Lung (tissue), 11 donors: ENCODE measurements at regions not wholly inside any gene's neighbourhood (a gene's known extent, or its start where the extent isn't known, plus 50 kb on each side); places are given as distances from the start of the nearest gene placed in this dataset.

Experiments used
- ATAC-seq: fragments of 200-7000 bp; cut with Tn5 transposase; one replicate; pipeline ENCODE4 v1.9.1; 2020; ENCODE audit warnings: moderate number of reproducible peaks; ENCODE audit not compliant: insufficient read depth, low FRiP score
- DNase-seq, 3 donors: peaks; one replicate each; pipeline ENCODE4 v3.0.0-alpha.2; 2013 to 2017
- H3K27ac ChIP-seq, 2 donors: one replicate each; pipeline ENCODE4 v1.5.1; 2013; ENCODE audit warnings: mild to moderate bottlenecking in 2 of 2, moderate library complexity in 2 of 2, control low read depth in 1 of 2, inconsistent platforms in 1 of 2, low read depth in 1 of 2, low read length in 1 of 2
- H3K27me3 ChIP-seq, 3 donors: one replicate each; pipeline ENCODE4 v1.5.1; 2013; ENCODE audit warnings: low read length in 2 of 3; ENCODE audit not compliant: control insufficient read depth in 3 of 3, insufficient read depth in 3 of 3
- H3K36me3 ChIP-seq, 4 donors: one replicate each; pipeline ENCODE4 v1.5.1; 2013; ENCODE audit warnings: low read length in 4 of 4, mild to moderate bottlenecking in 1 of 4, moderate library complexity in 1 of 4; ENCODE audit not compliant: control insufficient read depth in 4 of 4, insufficient read depth in 4 of 4
- H3K4me1 ChIP-seq, 5 donors: one replicate each; pipeline ENCODE4 v1.5.1; 2013; ENCODE audit warnings: low read length in 5 of 5, mild to moderate bottlenecking in 2 of 5, moderate library complexity in 1 of 5; ENCODE audit not compliant: control insufficient read depth in 5 of 5, insufficient read depth in 5 of 5
- H3K4me3 ChIP-seq: one replicate; pipeline ENCODE4 v1.5.1; 2013; ENCODE audit warnings: mild to moderate bottlenecking, control low read depth, moderate library complexity
- H3K9ac ChIP-seq, 2 donors: one replicate each; pipeline ENCODE4 v1.5.1; 2013; ENCODE audit warnings: low read length in 2 of 2, control low read depth in 1 of 2; ENCODE audit not compliant: insufficient read depth in 1 of 2
- H3K9me3 ChIP-seq, 4 donors: one replicate each; pipeline ENCODE4 v1.5.1; 2013; ENCODE audit warnings: low read length in 3 of 4, mild to moderate bottlenecking in 1 of 4, moderate library complexity in 1 of 4; ENCODE audit not compliant: control insufficient read depth in 4 of 4, insufficient read depth in 3 of 4
- CTCF ChIP-seq: IDR thresholded peaks from 2 replicates; pipeline ENCODE4 v1.5.1; 2012; ENCODE audit warnings: mild to moderate bottlenecking; ENCODE audit errors: control extremely low read depth, extremely low read depth
- WGBS, 2 donors: extraction: QIAGEN DNeasy Blood & Tissue Kit; methylation state at CpG; one replicate each; pipeline ENCODE4 v1.1.7; 2013; 5-methylcytosine and 5-hydroxymethylcytosine counted together
- donor health status: control.
- donor health status: control.
- donor health status: Bipolar disorder and iron deficiency.
- donor health status: healthy.
- donor health status: DM: yes; HTN: yes; CAD: no.

- DNase-seq, result peak in 2 of 3 donors; percentile 70 to 73
- peaks cover 0 to 2% (median 0%) of the 10 kb centered on the region in 4 donors for H3K9me3 ChIP-seq
- H3K27ac ChIP-seq, result no peak overlapping the region
- peak; percentile 68 for ATAC-seq
- H3K4me1 ChIP-seq, result peaks cover 0 to 11% (median 2%) of the 10 kb centered on the region in 5 donors
- H3K36me3 ChIP-seq, result no peaks in the 10 kb centered on the region
- no peak for TF ChIP-seq CTCF
- 65 to 80% methylated on average over 5 of the region's 5 CpGs for WGBS, 2 donors
- H3K27me3 ChIP-seq, result peaks cover 0 to 2% (median 0%) of the 10 kb centered on the region in 3 donors
- H3K9ac ChIP-seq, result no peak overlapping the region
- H3K4me3 ChIP-seq, result no peak overlapping the region
These were observed 113.1 kb upstream of the IGFBP3 start for GRCh38 chr7:46034056-46034768.

GRCh38 chr7:46033592-46033991 lies 112.5 kb upstream of the IGFBP3 start:
- no peak for TF ChIP-seq CTCF
- WGBS, 2 donors, result 95 to 99% methylated on average over 6 of the region's 6 CpGs
- H3K4me1 ChIP-seq, result peaks cover 0 to 11% (median 2%) of the 10 kb centered on the region in 5 donors

GRCh38 chr7:46032942-46033341 lies 111.9 kb upstream of the IGFBP3 start:
- TF ChIP-seq CTCF, result no peak
- WGBS, 2 donors, result 92% methylated on average over 2 of the region's 2 CpGs
- peaks cover 0 to 11% (median 2%) of the 10 kb centered on the region in 5 donors for H3K4me1 ChIP-seq
- H3K27me3 ChIP-seq, result peaks cover 0 to 2% (median 0%) of the 10 kb centered on the region in 3 donors
- no peak overlapping the region for H3K4me3 ChIP-seq
- peaks cover 0 to 3% (median under 1%) of the 10 kb centered on the region in 4 donors for H3K9me3 ChIP-seq
- no peak overlapping the region for H3K9ac ChIP-seq
- no peak overlapping the region for H3K27ac ChIP-seq
- ATAC-seq (no peak), DNase-seq (no peak)
- no peaks in the 10 kb centered on the region for H3K36me3 ChIP-seq

More at GRCh38 chr7:46033592-46033991, 112.5 kb upstream of the IGFBP3 start:
- Histone ChIP-seq H3K9me3 (peaks cover 0 to 3% (median under 1%) of the 10 kb centered on the region in 4 donors), H3K36me3 (no peaks in the 10 kb centered on the region), H3K27me3 (peaks cover 0 to 2% (median 0%) of the 10 kb centered on the region in 3 donors), H3K27ac (peak overlapping the region in 1 of 2 donors; percentile 11), H3K4me3 (no peak overlapping the region), H3K9ac (no peak overlapping the region)
- no peak for ATAC-seq
- DNase-seq, result no peak
